Dedifferentiated amniotic fluid mesenchymal stem cell (primary cell): ENCODE measurements at regions not wholly inside any gene's neighbourhood (a gene's known extent, or its start where the extent isn't known, plus 50 kb on each side); places are given as distances from the start of the nearest gene placed in this dataset.
A peak's percentile ranks its signal among the peaks of the same experiment; 100 is the strongest.
"Not testable (repeated sequence)": the region's sequence is repeated elsewhere in the genome, so short reads cannot be mapped to it uniquely, and the experiment has no call there.

Experiments used
- DNase-seq: peaks from one replicate; pipeline ENCODE4 v3.0.0-alpha.2; 2016; ENCODE audit errors: extremely low spot score

- no peak for DNase-seq
Observed at GRCh38 chr2:182477774-182478173, 50.9 kb upstream of the PDE1A start.

GRCh38 chr2:182481676-182482075, 54.8 kb upstream of the PDE1A start:
- DNase-seq, result no peak

GRCh38 chr2:182482511-182482910, 55.7 kb upstream of the PDE1A start:
- no peak for DNase-seq

GRCh38 chr2:182496596-182496995, 69.8 kb upstream of the PDE1A start:
- no peak for DNase-seq

- no peak for DNase-seq
Observed at GRCh38 chr2:182499706-182500470, 73.1 kb upstream of the PDE1A start.

- no peak for DNase-seq
Observed at GRCh38 chr2:182503886-182504285, 77.0 kb upstream of the PDE1A start.

GRCh38 chr2:182504903-182505302, 78.1 kb upstream of the PDE1A start:
- DNase-seq, result peak; percentile 75

GRCh38 chr2:182506606-182507005, 79.8 kb upstream of the PDE1A start:
- no peak for DNase-seq

- DNase-seq, result not testable (repeated sequence)
Observed at GRCh38 chr2:182508583-182508982, 81.7 kb upstream of the PDE1A start.

GRCh38 chr2:182509216-182509615, 82.4 kb upstream of the PDE1A start:
- no peak for DNase-seq

- no peak for DNase-seq
Observed at GRCh38 chr2:182521453-182522404, 94.9 kb upstream of the PDE1A start.

GRCh38 chr2:182522405-182522896, 95.6 kb upstream of the PDE1A start:
- no peak for DNase-seq

- no peak for DNase-seq
Observed at GRCh38 chr2:182522972-182523473, 96.2 kb upstream of the PDE1A start.

GRCh38 chr2:182530636-182531035, 103.8 kb upstream of the PDE1A start:
- DNase-seq, result no peak

- DNase-seq, result no peak
Observed at GRCh38 chr2:182540252-182540651, 113.4 kb upstream of the PDE1A start.

- no peak for DNase-seq
Observed at GRCh38 chr2:182541268-182541667, 114.4 kb upstream of the PDE1A start.

- DNase-seq, result peak; percentile 22
Observed at GRCh38 chr2:182542501-182543258, 115.8 kb upstream of the PDE1A start.

- no peak for DNase-seq
Observed at GRCh38 chr2:182543741-182544525, 117.1 kb upstream of the PDE1A start.

- no peak for DNase-seq
Observed at GRCh38 chr2:182545420-182546167, 118.8 kb upstream of the PDE1A start.
